GM21526 (cell line): ENCODE measurements at regions not wholly inside any gene's neighbourhood (a gene's known extent, or its start where the extent isn't known, plus 50 kb on each side); places are given as distances from the start of the nearest gene placed in this dataset.
A peak's percentile ranks its signal among the peaks of the same experiment; 100 is the strongest.

ENCODE experiments used
- ATAC-seq: cut with Tn5 transposase; IDR thresholded peaks from one replicate; pipeline ENCODE4 v1.9.1; 2021; ENCODE audit warnings: moderate library complexity; ENCODE audit not compliant: unreplicated experiment, low FRiP score

GRCh38 chr10:78964952-78965633 lies 103.7 kb upstream of the ZMIZ1 start:
- ATAC-seq, result no peak

GRCh38 chr10:78966182-78966787 lies 102.5 kb upstream of the ZMIZ1 start:
- ATAC-seq, result no peak

GRCh38 chr10:78966844-78967488 lies 101.8 kb upstream of the ZMIZ1 start:
- no peak for ATAC-seq

GRCh38 chr10:78968300-78968942 lies 100.3 kb upstream of the ZMIZ1 start:
- ATAC-seq, result no peak

GRCh38 chr10:78968943-78969342 lies 99.8 kb upstream of the ZMIZ1 start:
- no peak for ATAC-seq

GRCh38 chr10:78969719-78970118 lies 99.0 kb upstream of the ZMIZ1 start:
- no peak for ATAC-seq

- no peak for ATAC-seq
These were observed 98.5 kb upstream of the ZMIZ1 start for GRCh38 chr10:78970261-78970660.

- no peak for ATAC-seq
These were observed 97.6 kb upstream of the ZMIZ1 start for GRCh38 chr10:78971094-78971682.

- no peak for ATAC-seq
These were observed 96.4 kb upstream of the ZMIZ1 start for GRCh38 chr10:78972160-78972946.

GRCh38 chr10:78972947-78973900 lies 95.5 kb upstream of the ZMIZ1 start:
- ATAC-seq, result peak; percentile 89

GRCh38 chr10:78973901-78974616 lies 94.7 kb upstream of the ZMIZ1 start:
- peak; percentile 26 for ATAC-seq

- ATAC-seq, result no peak
These were observed 94.0 kb upstream of the ZMIZ1 start for GRCh38 chr10:78974617-78975317.

- ATAC-seq, result no peak
These were observed 92.8 kb upstream of the ZMIZ1 start for GRCh38 chr10:78975926-78976325.

GRCh38 chr10:78976825-78977755 lies 91.7 kb upstream of the ZMIZ1 start:
- ATAC-seq, result no peak

- ATAC-seq, result no peak
These were observed 88.8 kb upstream of the ZMIZ1 start for GRCh38 chr10:78979938-78980337.

GRCh38 chr10:78980354-78980753 lies 88.4 kb upstream of the ZMIZ1 start:
- no peak for ATAC-seq

- no peak for ATAC-seq
These were observed 88.0 kb upstream of the ZMIZ1 start for GRCh38 chr10:78980815-78981214.
